ENCODE measurements at regions not wholly inside any gene's neighbourhood (a gene's known extent, or its start where the extent isn't known, plus 50 kb on each side); places are given as distances from the start of the nearest gene placed in this dataset.

GRCh38 chr15:47349179-47349578 is 368.1 kb upstream of the SEMA6D start:
- no peak for TF ChIP-seq CTCF (IDR thresholded peaks at IDR 0.05; ENCODE audit: low read depth, low read length, missing control alignments)
- DNase-seq (ENCODE audit: extremely low read depth, low read depth), result no peak
- H3K4me3 ChIP-seq (replicated peaks; ENCODE audit: low read depth, low read length), result no peak overlapping the region

- DNase-seq (ENCODE audit: extremely low read depth, low read depth), result no peak
- H3K4me3 ChIP-seq (replicated peaks; ENCODE audit: low read depth, low read length), result no peak overlapping the region
- no peak for TF ChIP-seq CTCF (IDR thresholded peaks at IDR 0.05; ENCODE audit: low read depth, low read length, missing control alignments)
Measured at GRCh38 chr15:47351501-47351900, 365.8 kb upstream of the SEMA6D start.

DNA sequence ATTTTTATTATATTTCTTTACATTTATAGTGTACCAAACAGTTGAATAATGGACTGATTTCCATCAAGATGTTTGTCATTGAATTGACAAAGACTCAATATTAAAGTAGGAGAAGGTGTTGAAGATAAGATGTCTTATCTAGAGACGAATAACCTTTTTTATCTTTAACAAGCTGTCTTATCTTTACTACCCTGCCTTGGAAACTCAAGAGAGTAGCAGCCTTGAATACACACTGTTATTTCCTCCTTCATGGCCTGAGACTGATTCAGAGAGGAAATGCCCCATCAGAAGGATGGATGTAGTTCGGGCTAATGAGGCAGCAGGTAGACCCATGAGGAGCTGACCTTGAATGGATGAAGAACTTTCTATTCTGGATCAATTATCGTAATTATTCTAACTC is 365.1 kb upstream of the SEMA6D start:
- no peak for DNase-seq (ENCODE audit: extremely low read depth, low read depth)
- no peak overlapping the region for H3K4me3 ChIP-seq (replicated peaks; ENCODE audit: low read depth, low read length)
- TF ChIP-seq CTCF (IDR thresholded peaks at IDR 0.05; ENCODE audit: low read depth, low read length, missing control alignments), result no peak

GRCh38 chr15:47355759-47356158 is 361.5 kb upstream of the SEMA6D start:
- DNase-seq (ENCODE audit: extremely low read depth, low read depth), result no peak
- TF ChIP-seq CTCF (IDR thresholded peaks at IDR 0.05; ENCODE audit: low read depth, low read length, missing control alignments), result no peak
- H3K4me3 ChIP-seq (replicated peaks; ENCODE audit: low read depth, low read length), result no peak overlapping the region

GRCh38 chr15:47356297-47356696 is 361.0 kb upstream of the SEMA6D start:
- no peak overlapping the region for H3K4me3 ChIP-seq (replicated peaks; ENCODE audit: low read depth, low read length)
- no peak for DNase-seq (ENCODE audit: extremely low read depth, low read depth)
- no peak for TF ChIP-seq CTCF (IDR thresholded peaks at IDR 0.05; ENCODE audit: low read depth, low read length, missing control alignments)

GRCh38 chr15:47358876-47359275 is 358.4 kb upstream of the SEMA6D start:
- TF ChIP-seq CTCF (IDR thresholded peaks at IDR 0.05; ENCODE audit: low read depth, low read length, missing control alignments), result no peak
- H3K4me3 ChIP-seq (replicated peaks; ENCODE audit: low read depth, low read length), result no peak overlapping the region
- no peak for DNase-seq (ENCODE audit: extremely low read depth, low read depth)

- TF ChIP-seq CTCF (IDR thresholded peaks at IDR 0.05; ENCODE audit: low read depth, low read length, missing control alignments), result no peak
- no peak for DNase-seq (ENCODE audit: extremely low read depth, low read depth)
- H3K4me3 ChIP-seq (replicated peaks; ENCODE audit: low read depth, low read length), result no peak overlapping the region
Measured at GRCh38 chr15:47360305-47360704, 357.0 kb upstream of the SEMA6D start.
